Stimulated activated CD4-positive, alpha-beta T cell treated with anti-CD3 and anti-CD28 coated beads, Interleukin-1b, Interleukin-23, amount 100 ng/mL, for 1 hour (primary cell): ENCODE measurements at regions not wholly inside any gene's neighbourhood (a gene's known extent, or its start where the extent isn't known, plus 50 kb on each side); places are given as distances from the start of the nearest gene placed in this dataset.

Experiments
- DNase-seq, 2 donors: peaks; one replicate each; pipeline ENCODE4 v3.0.0-alpha.2; 2020; ENCODE audit warnings: low read depth in 2 of 2

GRCh38 chr11:43545610-43546009 lies 134.9 kb upstream of the HSD17B12 start:
- DNase-seq = no peak

GRCh38 chr11:43546561-43547429 lies 133.7 kb upstream of the HSD17B12 start:
- DNase-seq = no peak

GRCh38 chr11:43547430-43547831 lies 133.1 kb upstream of the HSD17B12 start:
- no peak for DNase-seq

GRCh38 chr11:43547889-43548381 lies 132.6 kb upstream of the HSD17B12 start:
- no peak for DNase-seq

GRCh38 chr11:43548916-43549315 lies 131.6 kb upstream of the HSD17B12 start:
- no peak for DNase-seq

GRCh38 chr11:43549624-43550023 lies 130.9 kb upstream of the HSD17B12 start:
- no peak for DNase-seq

- DNase-seq = no peak
Observed at GRCh38 chr11:43550714-43551113, 129.8 kb upstream of the HSD17B12 start.

- DNase-seq = no peak
Observed at GRCh38 chr11:43554148-43554473, 126.4 kb upstream of the HSD17B12 start.

GRCh38 chr11:43555186-43555585 lies 125.4 kb upstream of the HSD17B12 start:
- DNase-seq = no peak

GRCh38 chr11:43555816-43556611 lies 124.5 kb upstream of the HSD17B12 start:
- no peak for DNase-seq

- DNase-seq = no peak
Observed at GRCh38 chr11:43556612-43557375, 123.7 kb upstream of the HSD17B12 start.

- DNase-seq = no peak
Observed at GRCh38 chr11:43557553-43558110, 122.9 kb upstream of the HSD17B12 start.

GRCh38 chr11:43558146-43558545 lies 122.4 kb upstream of the HSD17B12 start:
- DNase-seq = no peak

- no peak for DNase-seq
Observed at GRCh38 chr11:43558556-43559127, 121.9 kb upstream of the HSD17B12 start.

GRCh38 chr11:43561832-43562231 lies 118.7 kb upstream of the HSD17B12 start:
- DNase-seq = no peak

GRCh38 chr11:43567396-43567975 lies 113.1 kb upstream of the HSD17B12 start:
- DNase-seq = no peak

- DNase-seq = no peak
Observed at GRCh38 chr11:43573233-43573632, 107.3 kb upstream of the HSD17B12 start.

GRCh38 chr11:43573873-43574272 lies 106.7 kb upstream of the HSD17B12 start:
- no peak for DNase-seq

GRCh38 chr11:43574411-43574810 lies 106.1 kb upstream of the HSD17B12 start:
- no peak for DNase-seq

GRCh38 chr11:43574949-43575912 lies 105.3 kb upstream of the HSD17B12 start:
- DNase-seq = no peak
